ENCODE measurements at regions not wholly inside any gene's neighbourhood (a gene's known extent, or its start where the extent isn't known, plus 50 kb on each side); places are given as distances from the start of the nearest gene placed in this dataset.

DNA sequence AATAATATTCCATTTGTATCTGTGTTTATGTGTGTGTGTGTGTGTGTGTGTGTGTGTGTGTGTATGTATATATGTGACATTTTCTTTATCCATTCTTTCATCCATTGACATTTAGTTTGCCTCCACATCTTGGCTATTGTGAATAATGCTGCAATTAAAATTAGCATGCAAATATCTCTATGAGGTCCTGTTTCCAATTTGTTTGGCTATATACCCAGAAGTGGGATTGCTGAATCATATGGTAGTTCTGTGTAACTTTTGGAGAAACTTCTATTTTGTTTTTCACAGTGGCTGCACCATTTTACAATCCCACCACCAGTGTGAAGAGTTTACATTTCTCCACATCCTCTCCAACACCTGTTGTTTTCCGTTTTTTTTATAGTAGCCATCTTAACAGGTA lies 53.1 kb downstream of the CH25H start:
- no peak overlapping the region for H3K4me3 Mint-ChIP-seq
- peaks cover 20% of the 10 kb centered on the region for H3K27me3 Mint-ChIP-seq
- H3K27ac Mint-ChIP-seq: no peak overlapping the region
- DNase-seq: no peak
- no peaks in the 10 kb centered on the region for H3K9me3 Mint-ChIP-seq
- peaks cover 13% of the 10 kb centered on the region for H3K4me1 Mint-ChIP-seq (ENCODE audit: low read depth)
- no peaks in the 10 kb centered on the region for H3K36me3 Mint-ChIP-seq (ENCODE audit: low read depth)

DNA sequence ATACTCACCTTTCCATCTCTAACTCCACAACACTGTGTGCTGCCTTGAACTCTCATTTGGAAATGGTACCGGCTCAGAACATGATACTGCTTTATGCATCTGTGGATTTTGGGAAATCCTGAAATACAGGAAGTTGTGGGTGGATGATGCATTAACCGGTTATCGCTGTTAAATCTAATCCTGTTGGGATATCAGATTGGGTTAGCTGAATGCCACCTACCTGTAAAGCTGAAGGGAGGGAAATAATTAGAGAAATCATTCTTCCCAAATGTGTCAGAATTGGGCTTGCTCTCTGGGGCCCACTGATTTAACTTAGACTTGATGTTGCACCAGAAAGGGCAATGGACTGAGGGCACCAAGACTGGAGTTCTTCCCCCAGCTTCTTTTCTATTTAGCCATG lies 54.0 kb downstream of the CH25H start:
- peaks cover 20% of the 10 kb centered on the region for H3K27me3 Mint-ChIP-seq
- H3K9me3 Mint-ChIP-seq: no peaks in the 10 kb centered on the region
- H3K27ac Mint-ChIP-seq: no peak overlapping the region
- H3K36me3 Mint-ChIP-seq (ENCODE audit: low read depth): no peaks in the 10 kb centered on the region
- H3K4me3 Mint-ChIP-seq: no peak overlapping the region
- peaks cover 5% of the 10 kb centered on the region for H3K4me1 Mint-ChIP-seq (ENCODE audit: low read depth)
- no peak for DNase-seq

DNA sequence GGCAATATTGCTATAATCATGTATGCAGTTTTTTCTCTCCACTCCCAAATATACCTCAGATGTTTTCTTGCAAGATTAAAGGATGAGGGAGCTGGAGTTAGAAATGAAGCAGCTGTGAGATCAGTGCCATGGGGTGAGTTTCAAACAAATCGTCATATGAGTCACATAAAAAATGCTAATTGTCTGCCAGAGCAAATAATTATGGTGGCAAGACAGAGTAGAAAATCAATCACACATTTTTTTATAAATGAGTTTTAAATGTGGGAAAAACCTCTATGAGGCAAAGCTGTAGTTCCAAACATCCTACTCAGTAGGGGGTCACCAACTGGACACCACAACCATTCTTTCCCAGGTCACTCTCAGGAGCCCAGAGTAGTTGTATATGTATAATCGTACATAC lies 55.3 kb downstream of the CH25H start:
- H3K4me3 Mint-ChIP-seq: no peak overlapping the region
- no peaks in the 10 kb centered on the region for H3K36me3 Mint-ChIP-seq (ENCODE audit: low read depth)
- peaks cover 5% of the 10 kb centered on the region for H3K4me1 Mint-ChIP-seq (ENCODE audit: low read depth)
- DNase-seq: no peak
- H3K27ac Mint-ChIP-seq: no peak overlapping the region
- H3K9me3 Mint-ChIP-seq: no peaks in the 10 kb centered on the region
- peaks cover 17% of the 10 kb centered on the region for H3K27me3 Mint-ChIP-seq

DNA sequence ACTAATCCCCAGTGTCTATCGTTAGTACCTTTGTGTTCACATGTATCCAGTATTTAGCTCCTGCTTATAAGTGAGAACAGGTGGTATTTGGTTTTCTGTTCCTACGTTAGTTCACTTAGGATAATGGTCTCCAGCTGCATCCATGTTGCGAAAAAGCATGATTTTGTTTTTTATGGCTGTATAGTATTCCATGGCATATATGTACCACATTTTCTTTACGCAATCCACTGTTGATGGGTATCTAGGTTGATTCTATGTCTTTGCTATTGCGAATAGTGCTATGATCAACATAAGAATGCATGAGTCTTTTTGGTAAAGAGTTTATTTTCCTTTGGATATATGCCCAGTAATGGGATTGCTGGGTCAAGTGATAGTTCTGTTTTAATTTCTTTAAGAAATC lies 59.1 kb downstream of the CH25H start:
- Mint-ChIP-seq H3K9me3 (no peaks in the 10 kb centered on the region), H3K27me3 (no peaks in the 10 kb centered on the region), H3K36me3 (ENCODE audit: low read depth) (no peaks in the 10 kb centered on the region), H3K4me1 (ENCODE audit: low read depth) (peaks cover 5% of the 10 kb centered on the region), H3K27ac (no peak overlapping the region), H3K4me3 (no peak overlapping the region)
- no peak for DNase-seq

DNA sequence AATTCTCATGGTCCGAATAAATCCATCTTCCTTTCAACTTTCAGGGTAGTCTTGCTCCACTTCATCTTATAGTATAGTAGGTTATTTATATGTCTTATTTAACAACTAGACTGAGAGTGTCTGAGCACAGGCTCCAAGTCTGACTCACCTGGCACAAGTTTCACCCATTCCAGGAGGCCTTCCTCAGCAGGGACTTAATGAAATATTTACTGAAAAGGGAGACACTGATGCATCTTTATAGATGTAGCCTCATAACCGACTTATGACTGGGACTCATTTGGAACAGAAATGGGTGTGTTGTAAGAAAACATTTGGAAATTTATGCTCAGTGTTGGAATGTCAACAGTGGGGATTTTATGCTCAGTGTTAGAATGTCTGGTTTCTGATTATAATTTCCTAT lies 59.9 kb downstream of the CH25H start:
- Mint-ChIP-seq H3K4me3 (no peak overlapping the region), H3K9me3 (no peaks in the 10 kb centered on the region), H3K27ac (no peak overlapping the region), H3K4me1 (ENCODE audit: low read depth) (peaks cover 8% of the 10 kb centered on the region), H3K27me3 (no peaks in the 10 kb centered on the region), H3K36me3 (ENCODE audit: low read depth) (no peaks in the 10 kb centered on the region)
- no peak for DNase-seq

DNA sequence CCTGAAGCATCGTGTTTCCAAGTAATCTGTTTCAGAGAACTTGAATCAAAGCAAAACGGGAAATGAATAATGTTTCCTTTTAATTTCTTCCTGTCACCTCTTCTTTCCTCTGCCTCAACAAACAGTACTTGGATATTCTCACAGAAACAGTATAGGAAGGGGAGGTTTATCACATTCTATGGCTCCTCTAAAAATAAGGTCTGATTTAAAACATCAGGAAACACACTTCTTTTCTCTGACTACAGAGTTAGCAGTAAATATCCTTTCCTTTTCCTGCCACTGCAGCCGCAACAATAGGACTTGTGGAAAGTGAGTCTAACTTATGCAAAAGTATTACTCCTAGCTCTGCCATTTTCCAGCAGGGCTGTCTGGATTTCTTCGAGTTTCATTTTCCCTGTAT lies 62.3 kb downstream of the CH25H start:
- H3K9me3 Mint-ChIP-seq: no peaks in the 10 kb centered on the region
- peaks cover 8% of the 10 kb centered on the region for H3K4me1 Mint-ChIP-seq (ENCODE audit: low read depth)
- no peak overlapping the region for H3K4me3 Mint-ChIP-seq
- DNase-seq: no peak
- no peak overlapping the region for H3K27ac Mint-ChIP-seq
- H3K36me3 Mint-ChIP-seq (ENCODE audit: low read depth): no peaks in the 10 kb centered on the region
- no peaks in the 10 kb centered on the region for H3K27me3 Mint-ChIP-seq

DNA sequence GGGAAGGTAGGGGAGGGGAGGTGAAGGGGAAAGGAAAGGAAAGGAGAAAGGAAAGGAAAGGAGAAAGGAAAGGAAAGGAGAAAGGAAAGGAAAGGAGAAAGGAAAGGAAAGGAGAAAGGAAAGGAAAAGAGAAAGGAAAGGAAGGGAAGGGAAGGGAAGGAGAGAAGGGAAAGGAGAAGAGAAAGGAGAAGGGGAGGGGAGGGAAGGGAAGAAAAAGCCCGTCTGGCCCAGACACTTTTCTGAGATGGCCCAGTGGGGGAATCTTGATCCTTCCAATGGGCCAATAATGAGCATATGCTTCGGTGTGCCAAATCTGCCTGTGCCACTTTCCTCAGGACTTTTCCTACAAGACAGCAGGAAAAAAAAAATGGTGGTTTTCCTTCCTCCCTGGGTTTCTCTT lies 64.5 kb downstream of the CH25H start:
- no peak overlapping the region for H3K4me3 Mint-ChIP-seq
- DNase-seq: no peak
- no peaks in the 10 kb centered on the region for H3K27me3 Mint-ChIP-seq
- H3K27ac Mint-ChIP-seq: no peak overlapping the region
- no peaks in the 10 kb centered on the region for H3K9me3 Mint-ChIP-seq
- H3K36me3 Mint-ChIP-seq (ENCODE audit: low read depth): no peaks in the 10 kb centered on the region
- peaks cover 10% of the 10 kb centered on the region for H3K4me1 Mint-ChIP-seq (ENCODE audit: low read depth)

DNA sequence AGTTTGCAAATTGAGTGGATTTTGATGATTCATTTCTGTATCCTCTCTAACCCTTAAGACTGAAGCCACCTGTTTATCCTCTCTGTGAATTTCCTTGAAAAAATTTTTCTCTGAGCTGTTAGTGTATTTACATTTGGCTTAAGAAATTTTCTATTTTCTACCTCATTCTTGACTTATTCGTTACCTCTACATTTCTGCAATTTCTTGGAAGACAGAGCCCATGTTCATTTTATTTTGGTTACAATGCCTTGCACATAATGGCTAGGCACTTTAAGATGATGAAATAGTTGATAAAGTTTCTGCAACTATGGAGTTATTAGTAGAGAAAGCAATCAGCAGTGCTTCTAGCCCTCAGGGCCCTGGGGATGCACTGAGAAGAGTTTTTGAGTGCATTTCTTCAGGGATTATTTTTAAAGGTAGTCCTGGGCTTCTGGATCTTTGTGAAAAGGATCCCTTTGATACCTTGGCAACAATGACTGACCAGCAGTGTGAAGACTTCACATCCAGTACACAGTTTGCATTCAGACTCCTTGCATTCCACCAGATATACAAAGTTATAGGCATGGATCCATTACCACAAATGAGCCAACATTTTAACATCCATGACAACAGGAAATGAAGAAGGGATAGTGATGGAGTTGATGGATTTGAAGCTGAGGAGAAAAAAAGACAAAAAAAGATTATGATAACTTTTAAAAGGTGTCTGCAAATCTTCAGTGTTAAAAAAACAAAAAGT lies 68.2 kb downstream of the CH25H start:
- Mint-ChIP-seq H3K4me1 (ENCODE audit: low read depth) (peaks cover 6% of the 10 kb centered on the region), H3K4me3 (no peak overlapping the region), H3K27ac (no peak overlapping the region), H3K9me3 (no peaks in the 10 kb centered on the region), H3K27me3 (no peaks in the 10 kb centered on the region), H3K36me3 (ENCODE audit: low read depth) (no peaks in the 10 kb centered on the region)
- no peak for DNase-seq

DNA sequence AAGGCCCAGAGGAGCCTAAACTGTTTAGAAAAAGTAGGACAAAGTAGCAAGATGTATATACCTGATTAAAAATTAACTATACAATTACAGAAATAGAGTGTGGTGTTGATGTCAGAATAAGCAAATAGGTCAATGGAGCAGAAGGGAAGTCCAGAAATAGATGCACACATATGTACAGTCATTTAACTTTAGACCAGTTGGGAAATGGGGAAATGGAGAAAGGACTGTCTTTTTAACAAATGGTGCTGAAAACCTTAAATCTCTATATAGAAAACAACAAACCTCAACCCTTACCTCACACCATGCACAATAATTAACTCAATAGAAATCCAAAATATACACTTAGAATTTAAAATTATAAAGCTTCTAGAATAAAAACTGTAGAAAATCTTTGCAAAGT lies 72.2 kb downstream of the CH25H start:
- DNase-seq: no peak
- no peak overlapping the region for H3K27ac Mint-ChIP-seq
- no peaks in the 10 kb centered on the region for H3K9me3 Mint-ChIP-seq
- peaks cover 2% of the 10 kb centered on the region for H3K4me1 Mint-ChIP-seq (ENCODE audit: low read depth)
- peaks cover 3% of the 10 kb centered on the region for H3K27me3 Mint-ChIP-seq
- H3K36me3 Mint-ChIP-seq (ENCODE audit: low read depth): no peaks in the 10 kb centered on the region
- no peak overlapping the region for H3K4me3 Mint-ChIP-seq

DNA sequence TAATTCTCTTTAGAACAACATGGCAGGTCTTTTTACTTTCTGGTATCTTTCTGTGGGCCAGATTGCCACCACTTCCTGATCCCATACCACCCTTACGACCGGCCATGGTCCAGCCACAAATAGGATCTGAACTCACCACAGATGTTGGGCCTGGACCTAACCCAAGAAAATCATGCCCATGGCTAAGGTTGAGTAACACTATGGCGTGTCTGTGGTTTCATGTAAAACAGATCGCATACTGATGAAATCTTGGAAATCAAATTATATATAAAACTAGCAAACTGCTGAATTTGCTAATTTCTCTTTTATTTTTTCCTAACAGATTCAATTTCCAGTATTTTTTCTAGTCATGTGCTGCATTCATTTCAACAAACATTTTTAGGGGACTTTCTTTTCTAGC lies 77.2 kb downstream of the CH25H start:
- Mint-ChIP-seq H3K4me3 (no peak overlapping the region), H3K27me3 (peaks cover 3% of the 10 kb centered on the region), H3K27ac (no peak overlapping the region), H3K4me1 (ENCODE audit: low read depth) (no peaks in the 10 kb centered on the region), H3K9me3 (no peaks in the 10 kb centered on the region), H3K36me3 (ENCODE audit: low read depth) (no peaks in the 10 kb centered on the region)
- no peak for DNase-seq

DNA sequence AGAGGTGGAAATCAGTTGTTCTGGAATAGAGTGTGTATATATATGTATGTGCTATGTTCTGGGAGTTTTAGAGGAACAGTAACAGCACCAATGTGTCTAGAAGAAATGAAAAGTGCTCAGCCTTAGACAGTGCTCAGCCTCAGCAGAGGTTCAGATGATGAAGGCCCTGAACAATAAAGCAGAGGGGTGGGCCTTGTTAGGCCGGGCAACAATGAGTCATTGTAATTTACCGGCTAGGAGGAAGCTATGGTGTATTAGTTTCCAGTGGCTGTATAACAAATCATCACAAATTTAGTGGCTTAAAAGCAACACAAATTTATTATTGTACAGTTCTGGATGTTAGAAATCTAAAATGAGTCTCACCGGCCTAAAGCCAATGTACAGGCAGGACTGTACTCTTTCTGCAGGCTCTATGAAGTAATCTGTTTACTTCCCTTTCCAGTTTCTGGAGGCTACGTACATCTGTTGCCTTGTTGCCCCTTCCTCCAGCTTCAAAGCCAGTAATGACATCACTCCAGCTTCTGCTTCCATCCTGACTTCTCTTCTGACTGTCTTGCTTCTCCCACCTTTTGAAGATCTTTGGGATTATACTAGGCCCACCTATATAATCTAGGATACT lies 84.6 kb downstream of the CH25H start:
- Mint-ChIP-seq H3K4me3 (no peak overlapping the region), H3K36me3 (ENCODE audit: low read depth) (no peaks in the 10 kb centered on the region), H3K27me3 (peaks cover 17% of the 10 kb centered on the region), H3K27ac (no peak overlapping the region), H3K4me1 (ENCODE audit: low read depth) (peaks cover 10% of the 10 kb centered on the region), H3K9me3 (no peaks in the 10 kb centered on the region)
- DNase-seq: no peak

DNA sequence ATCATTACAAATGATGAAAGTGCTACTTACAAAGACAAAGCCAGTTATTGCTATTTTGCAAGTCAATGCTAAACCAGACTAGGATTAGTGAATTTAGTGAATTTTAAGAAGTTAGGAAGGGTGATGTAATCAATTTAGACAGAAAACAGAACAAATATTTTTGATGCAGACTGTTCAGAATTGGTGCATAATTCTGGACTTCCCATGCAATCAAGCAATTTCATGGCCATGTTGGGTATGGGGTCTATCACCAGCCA lies 85.4 kb downstream of the CH25H start:
- Mint-ChIP-seq H3K4me3 (no peak overlapping the region), H3K27ac (no peak overlapping the region), H3K9me3 (no peaks in the 10 kb centered on the region), H3K27me3 (peaks cover 22% of the 10 kb centered on the region), H3K36me3 (ENCODE audit: low read depth) (no peaks in the 10 kb centered on the region), H3K4me1 (ENCODE audit: low read depth) (peaks cover 10% of the 10 kb centered on the region)
- DNase-seq: no peak

DNA sequence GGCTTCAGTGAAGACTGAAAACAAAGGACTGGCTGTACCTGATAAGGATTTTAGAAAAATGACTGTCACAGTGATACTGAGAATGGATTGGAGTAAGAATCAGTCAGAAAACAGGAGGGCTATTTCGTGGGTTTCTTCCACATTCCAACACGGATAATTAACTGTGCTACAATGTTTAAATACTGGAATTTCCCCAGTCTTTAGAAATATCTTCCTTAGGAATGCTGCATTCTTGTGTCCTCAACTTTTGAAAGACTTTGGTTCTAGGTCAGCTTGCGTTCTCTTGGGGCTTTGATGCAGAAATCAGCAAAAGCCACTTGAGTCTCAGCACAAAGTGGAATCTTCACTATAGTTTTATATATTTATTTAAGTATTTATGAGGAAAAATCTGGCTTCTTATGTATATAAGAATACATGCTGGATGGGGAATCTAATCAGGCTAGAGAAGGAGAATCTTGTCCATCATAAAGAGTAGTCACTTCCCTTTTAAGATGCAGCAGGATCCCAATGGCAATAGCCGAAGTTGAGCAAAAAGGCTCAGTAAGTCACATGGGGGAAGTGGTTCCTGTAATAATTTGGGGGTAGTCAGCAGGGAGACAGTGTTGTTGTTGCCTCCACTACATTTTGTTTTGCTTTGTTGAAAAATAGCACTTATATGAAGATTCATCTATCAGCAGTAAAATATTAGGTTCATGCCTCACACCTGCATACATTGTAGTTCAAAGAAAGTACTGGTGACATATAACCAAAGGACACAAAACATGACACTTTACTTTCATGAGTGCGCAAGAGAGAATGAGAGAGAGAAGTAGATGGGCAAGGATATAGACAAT lies 86.0 kb downstream of the CH25H start:
- no peak overlapping the region for H3K27ac Mint-ChIP-seq
- no peak for DNase-seq

DNA sequence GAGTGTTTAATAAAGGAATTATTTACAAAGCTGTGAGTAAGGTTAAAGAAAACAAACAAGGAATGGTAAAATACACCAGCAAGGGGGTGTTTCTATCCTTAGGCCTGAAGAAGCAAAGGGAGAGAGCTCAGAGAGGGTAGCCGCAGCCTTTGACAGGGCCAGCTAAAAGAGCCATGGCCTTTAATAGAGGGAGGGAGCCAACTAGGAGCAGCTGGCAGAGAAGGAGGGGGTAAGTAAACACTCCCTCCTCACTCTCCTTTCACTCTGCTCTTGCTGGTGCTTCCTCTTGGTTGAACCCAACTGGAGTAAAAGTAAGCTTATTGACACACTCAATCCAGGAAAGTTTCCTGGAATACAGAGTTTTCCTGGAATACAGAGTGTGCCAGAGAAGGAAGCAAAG lies 87.5 kb downstream of the CH25H start:
- H3K9me3 Mint-ChIP-seq: no peaks in the 10 kb centered on the region
- DNase-seq: no peak
- peaks cover 10% of the 10 kb centered on the region for H3K4me1 Mint-ChIP-seq (ENCODE audit: low read depth)
- no peaks in the 10 kb centered on the region for H3K36me3 Mint-ChIP-seq (ENCODE audit: low read depth)
- peaks cover 22% of the 10 kb centered on the region for H3K27me3 Mint-ChIP-seq
- no peak overlapping the region for H3K27ac Mint-ChIP-seq
- no peak overlapping the region for H3K4me3 Mint-ChIP-seq

More for the DNA sequence above, 86.0 kb downstream of the CH25H start:
- H3K9me3 Mint-ChIP-seq: no peaks in the 10 kb centered on the region
- peaks cover 10% of the 10 kb centered on the region for H3K4me1 Mint-ChIP-seq (ENCODE audit: low read depth)
- H3K4me3 Mint-ChIP-seq: no peak overlapping the region
- H3K36me3 Mint-ChIP-seq (ENCODE audit: low read depth): no peaks in the 10 kb centered on the region
- H3K27me3 Mint-ChIP-seq: peaks cover 22% of the 10 kb centered on the region

DNA sequence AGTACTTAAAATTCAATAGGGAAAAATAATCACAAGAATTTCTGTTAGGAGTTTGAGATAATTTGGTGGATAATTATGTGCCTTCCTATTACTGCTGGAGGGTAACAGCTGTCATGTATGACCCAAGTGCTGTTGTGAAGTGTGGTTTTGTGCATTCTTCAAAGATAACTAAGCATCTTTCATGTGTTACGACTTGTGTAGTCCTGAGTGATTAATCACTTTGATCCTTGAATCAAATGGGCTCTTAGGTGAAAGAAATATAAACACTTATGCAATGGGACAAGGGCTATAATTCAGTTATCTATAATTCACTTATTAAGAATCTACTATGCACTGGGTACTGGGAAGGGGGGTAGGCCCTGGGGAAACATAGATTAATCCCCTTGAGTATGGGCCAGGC lies 89.0 kb downstream of the CH25H start:
- peaks cover 19% of the 10 kb centered on the region for H3K27me3 Mint-ChIP-seq
- peaks cover 10% of the 10 kb centered on the region for H3K4me1 Mint-ChIP-seq (ENCODE audit: low read depth)
- DNase-seq: no peak
- H3K9me3 Mint-ChIP-seq: no peaks in the 10 kb centered on the region
- H3K36me3 Mint-ChIP-seq (ENCODE audit: low read depth): no peaks in the 10 kb centered on the region
- H3K4me3 Mint-ChIP-seq: no peak overlapping the region
- no peak overlapping the region for H3K27ac Mint-ChIP-seq

Measured in activated T-cell treated with anti-CD3 and anti-CD28 coated beads, Interleukin-2, amount 50 U/mL, for 24 hours (primary cell).